Peyer's patch (tissue), 4 donors: ENCODE measurements at regions not wholly inside any gene's neighbourhood (a gene's known extent, or its start where the extent isn't known, plus 50 kb on each side); places are given as distances from the start of the nearest gene placed in this dataset.

Source experiments
- POLR2A ChIP-seq, 2 donors: fragments of 450-650 bp; IDR thresholded peaks; one replicate each; pipeline ENCODE4 v1.5.1; 2017; ENCODE audit warnings: antibody characterized with exemption in 2 of 2, mild to moderate bottlenecking in 2 of 2, moderate library complexity in 2 of 2
- TF ChIP-seq, protein P1 (sequence below), 6 experiments: fragments of 450-650 bp in 4 of 6; fragments of 200-600 bp in 2 of 6; sonication (generic) in 1 of 6; IDR thresholded peaks; one replicate each; pipeline ENCODE4 v1.5.1; 2017 to 2019; ENCODE audit warnings: antibody characterized with exemption in 6 of 6, mild to moderate bottlenecking in 3 of 6, moderate library complexity in 1 of 6

DNA sequence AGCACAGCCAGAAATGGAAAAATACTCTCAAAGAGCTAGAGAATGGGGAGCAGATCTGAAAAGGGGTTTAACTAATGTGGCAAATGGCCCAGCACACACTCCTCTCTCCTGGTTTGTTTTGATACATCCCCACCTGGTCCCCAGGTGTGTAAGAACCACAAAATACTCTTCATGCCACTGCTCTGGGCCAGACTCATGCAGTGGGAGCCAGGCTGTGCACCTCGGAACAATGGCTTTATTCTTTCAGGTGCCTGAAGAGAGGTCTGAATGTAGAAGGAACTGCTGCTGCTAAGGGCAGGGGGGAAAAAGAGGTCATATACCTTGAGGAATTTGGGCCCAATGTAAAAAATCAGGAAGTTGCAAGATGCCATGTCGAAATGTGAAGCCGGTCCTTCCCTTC is 123.9 kb upstream of the ADAMTSL1 start:
- TF ChIP-seq, protein P1, sequence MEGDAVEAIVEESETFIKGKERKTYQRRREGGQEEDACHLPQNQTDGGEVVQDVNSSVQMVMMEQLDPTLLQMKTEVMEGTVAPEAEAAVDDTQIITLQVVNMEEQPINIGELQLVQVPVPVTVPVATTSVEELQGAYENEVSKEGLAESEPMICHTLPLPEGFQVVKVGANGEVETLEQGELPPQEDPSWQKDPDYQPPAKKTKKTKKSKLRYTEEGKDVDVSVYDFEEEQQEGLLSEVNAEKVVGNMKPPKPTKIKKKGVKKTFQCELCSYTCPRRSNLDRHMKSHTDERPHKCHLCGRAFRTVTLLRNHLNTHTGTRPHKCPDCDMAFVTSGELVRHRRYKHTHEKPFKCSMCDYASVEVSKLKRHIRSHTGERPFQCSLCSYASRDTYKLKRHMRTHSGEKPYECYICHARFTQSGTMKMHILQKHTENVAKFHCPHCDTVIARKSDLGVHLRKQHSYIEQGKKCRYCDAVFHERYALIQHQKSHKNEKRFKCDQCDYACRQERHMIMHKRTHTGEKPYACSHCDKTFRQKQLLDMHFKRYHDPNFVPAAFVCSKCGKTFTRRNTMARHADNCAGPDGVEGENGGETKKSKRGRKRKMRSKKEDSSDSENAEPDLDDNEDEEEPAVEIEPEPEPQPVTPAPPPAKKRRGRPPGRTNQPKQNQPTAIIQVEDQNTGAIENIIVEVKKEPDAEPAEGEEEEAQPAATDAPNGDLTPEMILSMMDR (IDR thresholded peaks at IDR 0.05), result no peak
- no peak for TF ChIP-seq POLR2A (IDR thresholded peaks at IDR 0.05)
